Endodermal cell (in vitro differentiated cells): ENCODE measurements at regions not wholly inside any gene's neighbourhood (a gene's known extent, or its start where the extent isn't known, plus 50 kb on each side); places are given as distances from the start of the nearest gene placed in this dataset.

Experiments used
- DNase-seq: peaks from one replicate; pipeline ENCODE4 v3.0.0-alpha.2; 2017
- H3K27ac ChIP-seq: 2 replicates; pipeline ENCODE4 v1.5.1; 2013; ENCODE audit warnings: mild to moderate bottlenecking, low read depth, low read length, moderate library complexity
- H3K27me3 ChIP-seq: 2 replicates; pipeline ENCODE4 v1.6.1; 2013; ENCODE audit warnings: mild to moderate bottlenecking, low read length, moderate library complexity; ENCODE audit not compliant: insufficient read depth, control insufficient read depth, poor library complexity, severe bottlenecking
- H3K36me3 ChIP-seq: 2 replicates; pipeline ENCODE4 v1.7.0; 2013; ENCODE audit warnings: mild to moderate bottlenecking, low read length, moderate library complexity; ENCODE audit not compliant: control insufficient read depth, insufficient read depth
- H3K4me1 ChIP-seq: one replicate; pipeline ENCODE4 v1.7.0; 2013; ENCODE audit warnings: low read length; ENCODE audit not compliant: control insufficient read depth, insufficient read depth
- H3K4me3 ChIP-seq: 2 replicates; pipeline ENCODE4 v1.5.1; 2013; ENCODE audit warnings: mild to moderate bottlenecking, low read length, moderate library complexity
- H3K9ac ChIP-seq: 2 replicates; pipeline ENCODE4 v1.6.1; 2013; ENCODE audit warnings: mild to moderate bottlenecking, low read length, moderate library complexity; ENCODE audit not compliant: poor library complexity, severe bottlenecking; ENCODE audit errors: extremely low read depth
- H3K9me3 ChIP-seq: 2 replicates; pipeline ENCODE4 v1.6.1; 2013; ENCODE audit warnings: mild to moderate bottlenecking, low read length, moderate library complexity; ENCODE audit not compliant: control insufficient read depth
- H3K27ac Mint-ChIP-seq: 2 replicates; pipeline ENCODE4 v1.8.0; 2020; ENCODE audit warnings: mixed read lengths
- H3K27me3 Mint-ChIP-seq: 2 replicates; pipeline ENCODE4 v1.8.0; 2021; ENCODE audit warnings: mild to moderate bottlenecking, mixed read lengths; ENCODE audit not compliant: insufficient read depth
- H3K36me3 Mint-ChIP-seq: 2 replicates; pipeline ENCODE4 v1.8.0; 2020; ENCODE audit warnings: low read depth, mixed read lengths
- H3K4me1 Mint-ChIP-seq: 2 replicates; pipeline ENCODE4 v1.8.0; 2020; ENCODE audit warnings: mixed read lengths
- H3K4me3 Mint-ChIP-seq: 2 replicates; pipeline ENCODE4 v1.8.0; 2020; ENCODE audit warnings: mild to moderate bottlenecking, moderate library complexity, mixed read lengths
- H3K9me3 Mint-ChIP-seq: 2 replicates; pipeline ENCODE4 v1.8.0; 2020; ENCODE audit warnings: mild to moderate bottlenecking, mixed read lengths
- CTCF ChIP-seq: fragments of 200-600 bp; sonication (generic); conservative IDR thresholded peaks from 2 replicates; pipeline ENCODE4 v1.5.0; 2021; ENCODE audit warnings: antibody characterized with exemption, mild to moderate bottlenecking
- WGBS, 2 experiments: methylation state at CpG; one replicate each; pipeline versions ENCODE4 v1.1.5 to v1.1.7; 2013; ENCODE audit warnings: missing lambda C conversion rate in 2 of 2, mixed read lengths in 1 of 2; ENCODE audit not compliant: insufficient coverage in 1 of 2, insufficient read length in 1 of 2; 5-methylcytosine and 5-hydroxymethylcytosine counted together

GRCh38 chr18:42414756-42415454, 459.9 kb downstream of the PIK3C3 start:
- H3K4me1 ChIP-seq: no peaks in the 10 kb centered on the region
- Mint-ChIP-seq H3K36me3 (no peaks in the 10 kb centered on the region), H3K27ac (no peak overlapping the region), H3K4me1 (no peaks in the 10 kb centered on the region), H3K27me3 (no peaks in the 10 kb centered on the region), H3K4me3 (no peak overlapping the region), H3K9me3 (peaks cover 5% of the 10 kb centered on the region)
- no peak overlapping the region for H3K9ac ChIP-seq
- DNase-seq: no peak
- H3K27ac ChIP-seq: no peak overlapping the region
- TF ChIP-seq CTCF: no peak
- no peak overlapping the region for H3K4me3 ChIP-seq
- H3K27me3 ChIP-seq: no peaks in the 10 kb centered on the region
- peaks cover under 1% of the 10 kb centered on the region for H3K9me3 ChIP-seq
- WGBS, 2 experiments: 93 to 100% methylated on average over 1 to 7 of the region's 7 CpGs
- H3K36me3 ChIP-seq: no peaks in the 10 kb centered on the region

GRCh38 chr18:42417189-42417588, 462.2 kb downstream of the PIK3C3 start:
- Histone ChIP-seq H3K27me3 (no peaks in the 10 kb centered on the region), H3K9ac (no peak overlapping the region), H3K36me3 (no peaks in the 10 kb centered on the region), H3K4me1 (no peaks in the 10 kb centered on the region), H3K9me3 (no peaks in the 10 kb centered on the region), H3K27ac (no peak overlapping the region), H3K4me3 (no peak overlapping the region)
- H3K4me3 Mint-ChIP-seq: no peak overlapping the region
- no peaks in the 10 kb centered on the region for H3K36me3 Mint-ChIP-seq
- no peak for TF ChIP-seq CTCF
- 91 to 100% methylated on average over 2 to 5 of the region's 5 CpGs for WGBS, 2 experiments
- no peaks in the 10 kb centered on the region for H3K4me1 Mint-ChIP-seq
- H3K27me3 Mint-ChIP-seq: no peaks in the 10 kb centered on the region
- no peak overlapping the region for H3K27ac Mint-ChIP-seq
- H3K9me3 Mint-ChIP-seq: no peaks in the 10 kb centered on the region
- DNase-seq: no peak

GRCh38 chr18:42418121-42418520, 463.1 kb downstream of the PIK3C3 start:
- Mint-ChIP-seq H3K27ac (no peak overlapping the region), H3K9me3 (no peaks in the 10 kb centered on the region), H3K27me3 (no peaks in the 10 kb centered on the region), H3K4me3 (no peak overlapping the region), H3K36me3 (no peaks in the 10 kb centered on the region), H3K4me1 (no peaks in the 10 kb centered on the region)
- Histone ChIP-seq H3K27ac (no peak overlapping the region), H3K4me3 (no peak overlapping the region), H3K9me3 (no peaks in the 10 kb centered on the region), H3K36me3 (no peaks in the 10 kb centered on the region), H3K4me1 (no peaks in the 10 kb centered on the region), H3K27me3 (no peaks in the 10 kb centered on the region), H3K9ac (no peak overlapping the region)
- 93% methylated on average over 1 of the region's 1 CpG; no CpG with 5 or more reads in 1 of the 2 experiments for WGBS, 2 experiments
- no peak for TF ChIP-seq CTCF
- DNase-seq: no peak
